GM21529 (cell line): ENCODE measurements at regions not wholly inside any gene's neighbourhood (a gene's known extent, or its start where the extent isn't known, plus 50 kb on each side); places are given as distances from the start of the nearest gene placed in this dataset.

Experiments
- ATAC-seq: cut with Tn5 transposase; IDR thresholded peaks from one replicate; pipeline ENCODE4 v1.9.1; 2021; ENCODE audit not compliant: unreplicated experiment

DNA sequence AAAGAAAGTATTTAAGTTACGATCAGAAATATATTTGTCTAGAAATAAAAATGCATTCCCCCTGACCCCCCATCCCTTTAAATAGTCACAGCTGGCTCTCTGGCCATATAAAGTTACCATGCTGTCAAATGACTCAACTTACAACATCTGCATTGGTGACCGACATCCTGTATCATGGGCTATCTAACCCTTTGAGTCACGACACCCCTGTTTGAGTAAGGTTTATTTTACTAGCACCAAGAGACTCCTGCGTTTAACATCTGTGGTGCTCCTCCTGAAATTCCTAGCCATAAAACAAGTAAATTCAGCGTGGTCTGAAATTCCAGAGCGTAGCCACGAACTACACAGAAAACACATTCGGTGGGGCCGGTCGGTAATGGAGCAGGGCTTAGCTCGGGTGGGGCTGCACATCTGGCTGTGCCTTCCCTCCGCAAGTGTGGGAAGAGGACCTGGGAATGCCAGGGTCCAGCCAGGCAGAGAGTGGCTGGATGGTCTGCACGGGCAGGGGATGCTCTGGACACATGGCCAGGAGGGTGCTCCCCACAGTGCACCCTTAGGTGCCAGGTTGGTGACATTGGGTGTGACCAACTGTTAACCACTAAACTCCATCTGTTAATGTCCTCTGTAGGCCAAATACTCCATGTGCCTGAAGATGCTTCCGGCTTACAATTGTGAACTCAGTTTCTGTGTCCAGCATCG, 53.0 kb upstream of the CLDN14 start:
- ATAC-seq = no peak

DNA sequence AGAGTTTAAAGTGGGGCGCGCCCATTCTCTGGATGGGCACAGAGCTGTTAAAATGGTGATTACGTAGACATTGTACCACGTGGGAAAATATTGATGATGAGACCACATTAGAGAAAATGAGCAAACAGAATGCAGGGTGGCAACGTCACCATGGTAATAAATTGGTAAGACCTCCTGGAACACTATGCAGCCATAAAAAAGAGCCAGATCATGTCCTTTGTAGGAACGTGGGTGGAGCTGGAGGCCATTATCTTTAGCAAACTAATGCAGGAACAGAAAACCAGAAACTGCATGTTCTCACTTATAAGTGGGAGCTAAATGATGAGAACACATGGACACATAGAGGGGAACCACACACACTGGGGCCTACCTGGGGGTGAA, 53.5 kb upstream of the CLDN14 start:
- no peak for ATAC-seq

DNA sequence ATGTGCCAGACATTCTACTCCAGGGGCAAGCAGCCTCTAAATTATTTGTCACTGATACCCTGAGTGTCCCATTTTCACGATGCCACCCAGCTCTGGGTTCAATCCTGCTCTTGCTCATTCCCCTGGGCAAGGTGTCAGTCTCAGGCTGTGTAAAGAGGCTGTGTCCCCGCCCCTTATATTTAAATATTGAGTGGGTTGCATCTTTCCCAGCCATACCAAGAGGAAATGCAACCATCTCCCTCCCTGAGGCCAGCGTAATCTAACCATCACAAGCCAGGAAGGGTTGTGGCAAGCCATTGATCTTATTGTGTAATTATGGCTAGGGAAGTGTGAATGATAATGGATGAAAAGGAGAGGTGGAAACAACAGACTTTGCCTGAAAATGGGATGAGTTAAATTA, 54.7 kb upstream of the CLDN14 start:
- no peak for ATAC-seq

DNA sequence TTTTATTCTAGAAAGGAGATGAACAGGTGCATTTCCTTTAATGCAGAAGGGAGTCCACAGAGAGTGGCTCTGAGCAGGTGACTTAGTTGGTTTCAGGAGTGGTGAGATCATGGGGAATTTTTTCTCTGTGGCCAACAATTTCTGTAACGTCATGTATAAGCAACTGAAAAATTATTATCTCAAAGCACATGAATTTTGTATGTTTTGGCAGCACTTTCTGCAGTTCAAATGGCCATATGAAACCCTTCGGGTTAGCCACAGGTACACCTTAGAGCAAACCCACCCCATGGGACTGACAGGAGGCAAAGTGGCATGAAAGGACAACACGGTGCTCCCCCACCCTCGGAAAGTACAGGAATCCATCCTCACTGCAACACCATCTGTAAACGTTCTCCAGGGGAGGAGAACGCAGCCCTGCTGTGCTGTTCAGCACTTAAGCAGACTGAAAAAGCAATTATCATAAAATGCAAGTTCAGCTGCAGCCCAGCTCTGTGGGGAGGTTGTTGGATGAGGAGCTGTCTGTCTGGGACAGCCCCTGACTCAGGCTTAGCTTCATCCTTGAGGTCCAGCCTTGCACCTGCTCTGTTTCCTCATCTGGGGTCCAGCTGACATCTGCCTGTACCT, 55.8 kb upstream of the CLDN14 start:
- ATAC-seq = peak; percentile 76

DNA sequence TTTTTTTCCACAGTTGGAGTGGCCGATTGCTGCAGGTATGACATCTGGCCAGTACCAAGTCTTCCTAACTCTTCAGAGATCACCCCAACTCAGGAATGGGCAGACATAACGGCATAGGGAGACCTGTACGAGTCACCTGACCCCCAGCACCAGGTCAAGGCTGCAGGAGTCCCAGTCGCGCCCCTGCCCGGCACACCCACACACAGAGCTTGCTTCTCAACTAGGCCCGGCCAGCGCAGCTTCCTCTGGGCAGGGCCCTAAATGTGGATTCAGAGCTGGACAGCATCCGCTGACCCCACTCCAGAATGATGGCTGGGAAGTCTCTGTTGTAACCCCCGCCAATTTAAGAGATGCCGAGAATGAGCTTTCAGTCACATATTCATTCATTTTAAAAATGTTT, 58.8 kb upstream of the CLDN14 start:
- no peak for ATAC-seq

DNA sequence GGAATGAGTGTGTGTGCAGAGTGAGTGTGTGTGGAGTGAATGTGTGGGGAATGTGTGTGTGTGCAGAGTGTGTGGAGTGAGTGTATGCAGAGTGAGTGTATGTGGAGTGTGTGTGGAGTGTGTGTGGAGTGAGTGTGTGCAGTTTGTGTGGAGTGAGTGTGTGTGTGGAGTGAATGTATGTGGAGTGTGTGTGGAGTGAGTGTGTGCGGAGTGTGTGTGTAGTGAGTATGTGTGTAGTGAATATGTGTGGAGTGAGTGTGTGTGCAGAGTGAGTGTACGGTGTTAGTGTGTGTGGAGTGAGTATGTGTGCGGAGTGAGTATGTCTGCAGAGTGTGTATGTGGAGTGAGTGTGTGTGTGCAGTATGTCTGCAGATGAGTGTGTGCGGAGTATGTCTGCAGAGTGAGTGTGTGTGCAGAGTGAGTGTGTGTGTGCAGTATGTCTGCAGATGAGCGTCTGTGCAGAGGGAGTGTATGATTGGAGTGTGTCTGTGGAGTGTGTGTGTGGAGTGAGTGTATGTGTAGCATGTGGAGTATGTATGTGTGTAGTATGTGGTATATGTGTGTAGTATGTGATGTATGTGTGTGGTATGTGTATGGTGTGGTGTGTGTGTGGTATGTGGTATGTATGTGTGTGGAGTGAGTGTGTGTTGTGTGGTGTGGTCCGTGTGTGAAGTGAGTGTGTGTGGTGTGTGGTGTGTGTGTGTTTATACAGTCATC, 59.7 kb upstream of the CLDN14 start:
- ATAC-seq = no peak

DNA sequence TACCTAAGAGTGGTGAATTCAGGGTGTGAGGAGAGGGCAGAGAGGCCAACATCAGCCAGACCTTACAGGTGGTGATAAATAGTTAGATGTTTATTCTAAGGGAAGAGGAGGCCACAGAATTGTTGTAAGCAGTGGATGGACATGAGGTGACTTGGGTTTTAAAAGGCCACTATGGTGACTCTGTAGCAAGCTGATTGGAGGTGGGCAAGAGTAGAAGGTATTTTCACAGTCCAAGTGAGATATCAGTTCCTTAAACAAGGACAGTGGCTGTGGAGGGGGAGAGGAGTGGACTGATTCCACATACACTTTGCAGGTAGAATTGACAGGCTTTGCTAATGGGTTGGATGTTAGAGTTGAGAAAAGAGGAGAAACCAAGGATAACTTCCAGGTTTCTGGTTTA, 60.8 kb upstream of the CLDN14 start:
- ATAC-seq = no peak

DNA sequence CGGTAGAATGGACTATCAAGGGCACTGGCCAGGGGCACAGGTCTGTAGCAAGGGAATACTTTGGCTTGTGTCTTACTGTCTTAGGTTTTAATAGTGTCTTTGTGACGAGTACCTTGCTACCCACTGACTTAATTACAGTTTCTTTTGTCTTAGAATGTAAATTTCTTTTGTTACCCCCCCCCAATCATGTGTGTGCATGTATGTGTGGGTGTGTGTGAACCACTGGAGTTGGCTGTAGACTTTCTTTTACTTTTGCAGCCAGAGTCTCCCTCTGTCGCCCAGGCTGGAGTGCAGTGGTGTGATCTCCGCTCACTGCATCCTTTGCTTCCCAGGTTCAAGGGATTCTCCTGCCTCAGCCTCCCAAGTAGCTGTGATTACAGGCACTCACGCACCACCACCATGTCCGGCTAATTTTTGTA, 61.8 kb upstream of the CLDN14 start:
- ATAC-seq = no peak

DNA sequence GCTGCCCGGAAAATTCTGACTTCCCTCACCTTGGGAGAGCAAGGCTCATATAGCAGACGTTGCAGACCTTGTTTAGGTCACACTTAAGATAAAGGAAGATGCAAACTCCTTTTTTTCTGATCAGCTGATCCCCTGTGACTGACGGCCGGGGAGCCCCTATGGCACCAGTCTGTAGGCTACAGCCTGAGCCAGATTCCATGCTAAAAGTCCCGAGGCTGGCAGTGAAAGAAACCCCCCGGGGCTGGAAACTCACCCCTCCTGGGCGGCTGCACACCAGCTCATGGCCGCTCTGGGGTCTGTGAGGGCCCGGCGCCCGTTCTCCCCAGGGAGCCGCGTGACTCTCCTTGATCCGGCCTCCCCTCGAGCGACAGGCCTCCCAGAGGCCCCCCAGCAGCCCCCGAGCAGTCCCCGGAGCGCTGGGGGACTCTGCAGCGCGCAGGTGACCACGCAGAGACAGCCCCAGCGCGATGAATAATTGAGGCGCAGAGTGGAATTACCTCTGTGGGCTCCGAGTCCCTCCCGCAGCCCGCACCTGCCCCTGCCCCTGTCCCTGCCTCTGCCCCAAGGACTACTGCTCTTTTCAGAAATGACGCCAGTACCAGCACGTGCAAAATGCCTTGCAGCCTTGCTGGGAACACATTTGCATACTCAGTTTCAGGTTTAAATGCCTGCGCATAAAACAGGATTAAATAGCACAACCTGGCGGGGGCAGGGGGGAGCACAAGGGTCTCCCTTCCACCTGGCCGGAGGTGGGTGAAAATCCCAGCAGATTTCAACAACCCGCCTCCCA, 62.6 kb upstream of the CLDN14 start:
- ATAC-seq = peak; percentile 79

DNA sequence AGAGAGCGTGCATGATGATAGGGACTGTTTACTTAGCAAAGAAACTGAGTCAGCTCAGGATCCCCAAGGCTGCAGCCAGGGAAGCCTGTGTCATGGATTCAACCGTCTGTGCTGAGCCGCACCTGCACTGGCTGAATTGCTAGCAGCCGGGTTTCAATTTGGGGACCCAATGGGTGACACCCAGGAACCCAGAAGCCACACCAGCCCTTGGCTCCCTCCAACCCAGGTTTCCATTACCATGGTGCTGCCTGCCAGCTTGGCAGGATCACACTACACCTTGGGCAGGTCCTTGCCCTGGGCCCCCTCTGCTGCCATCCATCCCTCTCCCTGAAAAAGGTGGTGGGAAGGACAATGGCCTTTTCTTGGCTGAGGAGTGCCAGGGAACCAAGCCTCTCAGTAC, 64.0 kb upstream of the CLDN14 start:
- no peak for ATAC-seq

DNA sequence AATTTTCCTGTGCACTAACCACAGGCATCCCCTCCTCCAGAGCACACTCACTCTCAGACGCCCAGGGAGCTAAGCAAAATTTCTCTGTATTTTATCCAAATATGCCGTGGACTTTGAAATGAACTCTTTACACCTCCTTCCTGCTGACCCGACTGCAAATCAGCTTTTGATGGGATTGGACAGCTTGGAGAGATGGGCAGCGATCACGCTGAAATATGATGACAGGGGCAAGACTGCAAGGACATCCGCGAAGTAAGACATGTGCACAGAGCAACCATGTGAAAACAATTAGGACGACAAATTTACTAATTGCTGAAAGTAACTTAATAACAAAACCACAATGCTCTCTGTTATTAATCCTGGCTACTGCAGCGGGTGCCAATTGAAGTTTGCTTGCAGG, 64.6 kb upstream of the CLDN14 start:
- no peak for ATAC-seq

DNA sequence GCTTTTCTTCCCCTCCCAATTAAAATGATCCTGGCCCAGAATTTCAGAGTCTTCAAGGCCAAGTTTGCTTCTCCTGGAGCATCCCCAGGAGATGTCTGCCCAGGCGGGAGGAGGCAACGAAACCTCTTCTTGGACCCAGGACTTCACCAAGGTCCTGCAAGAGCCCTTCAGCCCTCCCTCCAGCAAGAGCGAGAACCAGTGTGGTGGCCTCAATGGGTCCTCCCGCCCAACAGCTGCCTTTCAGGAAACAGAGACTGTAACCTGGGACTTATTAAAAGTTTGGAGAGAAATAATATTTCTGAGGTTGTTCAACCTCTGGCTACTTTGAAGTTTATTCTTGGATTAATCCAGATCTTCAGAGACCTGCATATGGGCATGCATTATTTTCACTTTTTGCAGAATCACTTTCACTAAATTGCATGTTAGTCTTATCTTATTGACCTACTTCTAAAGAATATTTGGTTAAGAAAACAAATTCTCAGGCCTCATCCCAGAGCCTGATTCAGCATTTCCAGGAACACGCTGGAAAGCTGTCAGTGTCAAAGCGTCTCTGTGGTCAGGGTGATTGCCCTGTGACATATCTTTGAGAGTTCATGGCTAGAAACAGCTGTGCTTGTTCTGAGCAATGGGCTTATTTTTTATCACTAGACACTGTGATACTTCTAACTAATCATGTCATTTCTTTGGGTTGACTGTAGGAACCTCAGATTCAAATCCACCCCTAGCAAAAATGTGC, 66.0 kb upstream of the CLDN14 start:
- no peak for ATAC-seq

DNA sequence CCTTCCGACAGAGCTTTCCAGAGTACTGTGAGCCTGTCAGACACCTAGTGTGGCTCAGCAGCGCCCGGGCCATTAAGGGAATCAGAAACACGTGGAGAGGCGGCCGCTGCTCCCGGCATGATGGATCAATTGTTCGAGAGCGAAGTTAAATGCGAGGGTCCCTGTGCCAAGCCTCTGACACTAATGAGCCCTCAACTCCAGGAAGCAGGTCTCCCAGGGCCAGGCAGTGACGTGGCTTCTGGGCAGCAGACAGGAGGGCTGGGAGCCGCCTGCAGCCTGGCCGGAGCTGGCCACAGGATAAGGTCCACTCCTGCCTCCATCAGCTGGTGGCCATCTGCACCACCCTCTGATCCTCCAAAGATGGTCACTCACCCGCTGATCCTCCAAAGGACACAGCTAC, 67.5 kb upstream of the CLDN14 start:
- ATAC-seq = no peak

DNA sequence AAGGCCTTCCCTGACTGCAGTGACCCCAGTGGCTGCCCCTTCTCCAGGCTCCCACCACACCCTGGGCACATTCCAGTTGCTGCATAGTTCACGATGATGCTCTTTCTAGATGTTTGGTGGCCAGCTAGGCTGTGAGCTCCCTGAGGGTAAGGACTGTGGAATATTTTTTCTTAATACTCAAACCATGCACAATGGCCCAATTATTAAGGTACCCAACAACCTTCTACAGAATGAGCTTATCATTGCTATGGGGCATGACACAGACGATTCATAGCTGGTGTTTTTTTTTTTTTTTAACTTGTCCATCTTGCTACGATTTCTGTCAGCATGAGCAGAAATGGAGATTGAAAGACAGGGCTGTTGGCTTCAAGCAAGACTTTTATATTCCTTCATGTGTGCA, 68.9 kb upstream of the CLDN14 start:
- ATAC-seq = no peak

DNA sequence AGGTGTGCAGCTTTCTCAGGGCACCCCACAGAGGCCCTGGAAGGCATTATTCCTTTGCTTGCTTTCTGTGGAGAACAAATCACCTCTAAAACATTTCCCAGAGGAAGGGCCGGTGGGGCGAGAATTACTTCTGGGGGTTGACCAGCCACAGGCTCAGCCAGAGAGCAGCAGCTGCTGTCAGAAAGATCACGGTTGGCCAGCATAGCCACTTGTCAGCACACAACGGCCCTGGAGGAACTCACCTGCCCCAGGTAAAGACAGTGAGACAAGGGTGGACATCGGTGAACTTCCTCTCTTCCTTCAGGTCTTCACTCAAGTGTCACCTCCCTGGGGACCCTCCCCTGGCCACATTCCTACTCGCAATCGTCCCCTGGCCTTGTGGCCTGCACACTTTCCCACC, 69.5 kb upstream of the CLDN14 start:
- no peak for ATAC-seq

DNA sequence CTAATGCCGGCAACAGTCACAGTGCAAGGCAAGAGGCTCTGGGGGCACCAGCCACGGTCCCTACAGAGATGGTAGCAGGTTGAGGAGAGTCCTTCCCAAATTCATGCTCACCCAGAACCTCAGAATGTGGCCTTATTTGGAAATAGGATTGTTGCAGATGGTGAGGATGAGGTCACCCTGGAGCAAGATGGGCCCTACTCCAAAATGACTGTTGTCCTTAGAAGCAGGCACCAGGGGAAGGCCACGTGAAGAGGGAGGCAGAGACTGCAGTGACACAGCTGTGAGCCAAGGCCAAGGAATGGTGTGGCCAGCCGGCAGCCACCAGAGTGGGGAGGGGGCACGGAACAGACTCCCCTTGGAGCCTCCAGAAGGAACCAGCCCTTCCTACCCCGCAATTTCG, 70.8 kb upstream of the CLDN14 start:
- ATAC-seq = no peak

DNA sequence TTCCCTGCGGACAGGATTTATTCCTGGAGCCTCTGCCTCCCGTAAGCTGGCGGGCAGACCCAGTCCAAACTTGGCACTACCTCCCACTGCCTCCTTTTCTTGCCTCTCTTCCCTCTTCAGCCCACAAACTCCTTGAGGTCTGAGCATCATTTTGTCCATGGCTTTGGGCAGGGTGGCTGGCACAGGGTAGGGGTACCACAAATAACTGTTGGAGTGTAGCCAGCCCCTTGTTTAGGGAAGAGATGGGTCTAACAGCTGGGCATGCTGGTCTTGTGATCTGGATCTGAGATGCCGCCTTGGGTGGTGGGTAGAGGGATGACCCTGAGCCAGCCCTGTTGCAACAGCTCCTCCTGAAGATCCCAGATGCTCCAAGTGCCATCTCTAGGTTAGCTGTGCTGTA, 71.4 kb upstream of the CLDN14 start:
- ATAC-seq = no peak

DNA sequence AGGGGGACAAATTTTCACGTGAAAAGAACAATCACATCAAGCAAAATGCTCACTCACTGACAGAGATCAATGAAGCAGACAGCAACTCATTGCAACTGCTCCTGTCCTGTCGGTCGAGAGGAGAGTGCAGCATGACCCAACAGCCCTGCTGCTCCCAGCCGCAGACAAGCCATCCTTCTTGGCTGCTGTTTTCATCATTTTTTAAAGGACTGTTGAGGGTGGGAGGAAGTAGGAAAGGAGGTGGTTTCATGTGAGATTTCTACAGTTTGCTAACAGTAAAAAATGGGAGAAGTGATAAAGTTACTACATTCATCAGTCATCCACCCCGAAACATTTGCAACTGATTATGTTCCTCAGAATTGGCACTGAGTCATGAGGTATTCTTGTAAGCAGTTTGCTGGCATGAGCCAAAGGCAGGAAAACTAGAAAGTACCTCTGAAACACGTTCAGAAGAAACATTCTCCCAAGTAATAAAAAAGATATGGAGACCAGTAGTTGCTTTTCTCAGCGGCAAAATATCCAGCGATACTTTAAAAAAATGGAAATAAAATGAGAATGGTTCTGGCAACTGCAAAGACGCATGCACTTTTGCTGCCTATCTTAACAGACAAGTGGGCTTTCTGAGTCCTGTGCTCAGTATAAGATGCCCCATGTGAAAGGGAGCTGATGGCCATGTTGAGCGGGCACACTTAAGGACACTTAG, 72.0 kb upstream of the CLDN14 start:
- no peak for ATAC-seq

DNA sequence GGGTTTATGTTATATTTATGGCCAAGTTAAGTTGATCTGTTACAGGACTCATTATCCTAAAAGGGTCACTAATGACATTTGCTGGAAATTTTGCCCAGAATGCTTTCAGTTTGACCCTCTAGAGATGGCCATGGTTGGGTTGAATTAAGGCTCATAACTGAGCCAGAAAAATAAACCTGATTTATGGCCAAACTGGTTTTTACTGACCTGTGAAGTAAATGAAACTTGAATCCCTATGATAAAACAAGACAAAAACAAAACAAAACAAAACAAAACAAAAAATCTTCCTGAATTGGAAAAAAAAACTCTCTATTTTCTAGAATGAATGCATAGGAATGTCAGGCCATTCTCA, 72.5 kb upstream of the CLDN14 start:
- ATAC-seq = no peak

DNA sequence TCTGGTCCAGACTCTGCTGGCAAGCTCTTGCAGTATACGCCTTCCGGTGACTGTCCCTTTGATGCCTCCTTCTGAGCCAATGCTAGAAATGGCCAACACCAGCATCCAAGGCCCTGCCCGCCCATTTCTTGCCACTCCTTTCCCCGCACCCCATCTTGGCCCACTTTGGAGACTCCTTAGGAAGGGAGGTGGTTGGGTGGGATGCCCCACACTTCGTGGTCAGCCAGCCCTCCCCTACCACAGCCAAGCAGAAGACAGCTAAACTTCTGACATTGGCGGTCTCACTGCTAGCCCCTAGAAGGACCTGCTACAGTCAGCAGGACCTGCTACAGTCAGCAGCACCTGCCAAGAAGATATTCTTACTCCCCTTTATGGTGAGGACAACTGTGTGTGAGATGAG, 73.5 kb upstream of the CLDN14 start:
- no peak for ATAC-seq
